ENCODE measurements at regions not wholly inside any gene's neighbourhood (a gene's known extent, or its start where the extent isn't known, plus 50 kb on each side); places are given as distances from the start of the nearest gene placed in this dataset.

GRCh38 chr13:111595791-111596190 lies 275.3 kb downstream of the TEX29 start:
- DNase-seq (ENCODE audit: low spot score, unreplicated experiment), result no peak
- H3K4me3 Mint-ChIP-seq (ENCODE audit: low read depth), result no peak overlapping the region
- H3K27ac Mint-ChIP-seq, result no peak overlapping the region
- H3K36me3 Mint-ChIP-seq (ENCODE audit: insufficient read depth), result no peaks in the 10 kb centered on the region
- H3K4me1 Mint-ChIP-seq (ENCODE audit: low read depth), result peaks cover 8% of the 10 kb centered on the region
- peaks cover 4% of the 10 kb centered on the region for H3K9me3 Mint-ChIP-seq (ENCODE audit: low read depth)
- H3K27me3 Mint-ChIP-seq, result peaks cover 38% of the 10 kb centered on the region
- no peak for TF ChIP-seq CTCF (IDR thresholded peaks at IDR 0.05; ENCODE audit: unreplicated experiment)

GRCh38 chr13:111597191-111597611 lies 276.8 kb downstream of the TEX29 start:
- Mint-ChIP-seq H3K27ac (no peak overlapping the region), H3K4me1 (ENCODE audit: low read depth) (peaks cover 15% of the 10 kb centered on the region), H3K27me3 (peaks cover 34% of the 10 kb centered on the region), H3K9me3 (ENCODE audit: low read depth) (no peaks in the 10 kb centered on the region), H3K4me3 (ENCODE audit: low read depth) (no peak overlapping the region), H3K36me3 (ENCODE audit: insufficient read depth) (no peaks in the 10 kb centered on the region)
- TF ChIP-seq CTCF (IDR thresholded peaks at IDR 0.05; ENCODE audit: unreplicated experiment), result no peak
- no peak for DNase-seq (ENCODE audit: low spot score, unreplicated experiment)

GRCh38 chr13:111597618-111598017 lies 277.2 kb downstream of the TEX29 start:
- Mint-ChIP-seq H3K9me3 (ENCODE audit: low read depth) (no peaks in the 10 kb centered on the region), H3K4me1 (ENCODE audit: low read depth) (peaks cover 15% of the 10 kb centered on the region), H3K4me3 (ENCODE audit: low read depth) (no peak overlapping the region), H3K27me3 (peaks cover 35% of the 10 kb centered on the region), H3K36me3 (ENCODE audit: insufficient read depth) (no peaks in the 10 kb centered on the region), H3K27ac (no peak overlapping the region)
- DNase-seq (ENCODE audit: low spot score, unreplicated experiment), result no peak
- no peak for TF ChIP-seq CTCF (IDR thresholded peaks at IDR 0.05; ENCODE audit: unreplicated experiment)

GRCh38 chr13:111598747-111599146 lies 278.3 kb downstream of the TEX29 start:
- Mint-ChIP-seq H3K4me1 (ENCODE audit: low read depth) (peaks cover 15% of the 10 kb centered on the region), H3K9me3 (ENCODE audit: low read depth) (no peaks in the 10 kb centered on the region), H3K27ac (no peak overlapping the region), H3K36me3 (ENCODE audit: insufficient read depth) (no peaks in the 10 kb centered on the region), H3K4me3 (ENCODE audit: low read depth) (no peak overlapping the region), H3K27me3 (peaks cover 37% of the 10 kb centered on the region)
- TF ChIP-seq CTCF (IDR thresholded peaks at IDR 0.05; ENCODE audit: unreplicated experiment), result no peak
- DNase-seq (ENCODE audit: low spot score, unreplicated experiment), result no peak

- Mint-ChIP-seq H3K36me3 (ENCODE audit: insufficient read depth) (no peaks in the 10 kb centered on the region), H3K27ac (no peak overlapping the region), H3K4me3 (ENCODE audit: low read depth) (no peak overlapping the region), H3K9me3 (ENCODE audit: low read depth) (no peaks in the 10 kb centered on the region), H3K27me3 (peaks cover 41% of the 10 kb centered on the region), H3K4me1 (ENCODE audit: low read depth) (peaks cover 15% of the 10 kb centered on the region)
- no peak for DNase-seq (ENCODE audit: low spot score, unreplicated experiment)
- TF ChIP-seq CTCF (IDR thresholded peaks at IDR 0.05; ENCODE audit: unreplicated experiment), result no peak
These were observed 279.3 kb downstream of the TEX29 start for GRCh38 chr13:111599791-111600190.

Measured in progenitor cell of endocrine pancreas (in vitro differentiated cells).